HL-60 (cell line): ENCODE measurements at regions not wholly inside any gene's neighbourhood (a gene's known extent, or its start where the extent isn't known, plus 50 kb on each side); places are given as distances from the start of the nearest gene placed in this dataset.

Experiments used
- CTCF ChIP-seq: IDR thresholded peaks from one replicate; pipeline ENCODE4 v1.5.1; 2011; ENCODE audit warnings: low read length, control low read depth, inconsistent platforms; ENCODE audit not compliant: insufficient read depth
- GABPA ChIP-seq: IDR thresholded peaks from 2 replicates; pipeline ENCODE4 v1.6.1; 2012; ENCODE audit warnings: low read depth
- POLR2AphosphoS5 ChIP-seq: IDR thresholded peaks from 2 replicates; pipeline ENCODE4 v1.6.1; 2012; ENCODE audit warnings: low read depth
- REST ChIP-seq: IDR thresholded peaks from 2 replicates; pipeline ENCODE4 v1.6.1; 2012; ENCODE audit warnings: low read depth; ENCODE audit not compliant: insufficient replicate concordance

- TF ChIP-seq CTCF (no peak), REST (no peak), GABPA (no peak), POLR2AphosphoS5 (no peak)
These were observed 190.1 kb upstream of the ITGA1 start for GRCh38 chr5:52597625-52598024.
